RCC 7860 (cell line): ENCODE measurements at regions not wholly inside any gene's neighbourhood (a gene's known extent, or its start where the extent isn't known, plus 50 kb on each side); places are given as distances from the start of the nearest gene placed in this dataset.
"Not testable (repeated sequence)": the region's sequence is repeated elsewhere in the genome, so short reads cannot be mapped to it uniquely, and the experiment has no call there.

Source experiments
- DNase-seq: peaks from one replicate; pipeline ENCODE4 v3.0.0-alpha.2; 2015; ENCODE audit warnings: low spot score
- FAIRE-seq: peaks from 2 replicates; lab custom pipeline; 2012; peaks lifted over from hg19 to GRCh38; lab: Jason Lieb, UNC

DNA sequence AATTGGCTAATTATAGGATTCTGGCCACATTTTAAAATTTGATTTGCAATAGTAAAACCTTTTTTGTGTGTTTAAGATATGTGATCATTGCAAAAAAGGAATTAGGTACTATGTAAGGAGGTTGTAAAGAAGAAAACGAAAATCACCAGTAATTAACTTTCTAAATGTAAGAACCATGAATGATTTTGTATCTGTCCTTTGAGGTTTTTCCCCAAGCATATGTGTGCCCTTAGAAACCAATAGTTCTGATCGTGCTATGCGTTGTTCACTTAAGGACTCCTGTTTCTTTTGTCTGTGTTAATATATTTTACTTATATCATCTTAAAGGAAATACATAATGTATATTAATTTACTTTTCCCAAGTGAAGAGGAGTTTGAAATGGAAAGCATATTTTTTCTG is 410.2 kb downstream of the PSAT1 start:
- FAIRE-seq (no peak), DNase-seq (no peak)

DNA sequence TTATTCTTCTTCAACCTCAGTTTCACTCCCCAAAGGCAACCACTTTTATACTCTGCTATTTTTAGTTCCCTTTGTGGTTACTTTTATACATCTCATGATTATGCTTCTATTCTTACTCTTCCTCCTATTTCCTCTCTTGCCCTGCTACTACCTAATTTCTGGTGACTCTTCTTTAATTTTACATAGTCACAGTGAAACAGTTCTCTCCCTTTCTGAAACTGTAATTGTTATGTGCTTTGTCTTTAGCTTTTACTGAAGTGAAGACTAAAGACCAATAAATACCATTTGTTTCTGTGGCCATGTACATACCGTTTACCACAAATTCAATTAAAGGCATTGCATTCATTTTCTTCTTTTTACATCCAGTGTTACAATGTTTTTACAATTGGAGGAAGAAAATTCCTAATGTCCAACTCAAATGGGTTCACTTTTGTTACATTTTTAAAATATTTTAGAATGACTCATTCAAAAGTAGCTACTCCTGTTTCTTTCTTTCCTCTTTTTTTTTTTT is 410.6 kb downstream of the PSAT1 start:
- FAIRE-seq = peak; percentile 81
- peak; percentile 36 for DNase-seq

GRCh38 chr9:78712903-78713613 is 416.1 kb downstream of the PSAT1 start:
- no peak for DNase-seq
- no peak for FAIRE-seq

DNA sequence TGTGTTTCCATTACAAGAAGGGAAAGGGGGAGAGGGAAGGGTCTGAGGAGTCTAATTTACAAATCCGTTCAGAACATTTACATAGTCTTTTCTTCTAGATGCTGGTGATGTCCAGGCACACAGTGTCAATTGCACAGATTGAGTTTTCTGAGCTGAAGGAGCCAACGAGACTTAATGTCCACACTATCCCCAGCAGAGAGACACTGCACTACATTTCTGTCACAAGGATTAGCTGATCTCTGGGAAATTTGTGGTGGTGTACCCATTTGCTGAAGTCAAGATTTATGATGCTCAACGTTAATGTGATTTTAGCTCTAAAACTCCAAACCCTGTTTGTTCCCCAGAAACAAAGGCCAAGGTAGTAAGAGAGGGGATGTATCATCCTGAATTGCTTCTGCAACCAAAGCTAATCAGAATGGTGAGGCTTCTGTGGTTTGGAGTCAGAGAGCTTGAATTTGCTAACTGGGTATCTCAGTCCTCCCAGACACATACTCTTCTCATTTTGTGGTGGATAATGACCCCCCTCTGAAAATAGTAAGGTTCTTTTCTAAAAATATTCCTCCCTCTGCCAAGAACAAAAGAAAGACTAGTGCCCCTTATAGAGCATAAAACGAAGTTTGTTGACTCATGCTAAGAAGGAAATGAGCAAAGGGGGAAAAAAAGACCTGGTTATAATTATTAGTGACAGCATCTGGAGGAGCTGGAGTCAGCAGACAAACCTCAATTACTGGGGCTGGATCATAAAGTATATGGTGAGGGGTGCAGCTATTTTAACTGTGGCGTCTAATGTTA is 416.9 kb downstream of the PSAT1 start:
- FAIRE-seq (no peak), DNase-seq (no peak)

GRCh38 chr9:78714576-78714975 is 417.7 kb downstream of the PSAT1 start:
- no peak for FAIRE-seq
- DNase-seq = no peak

- FAIRE-seq, DNase-seq: not testable (repeated sequence)
These were observed 422.1 kb downstream of the PSAT1 start for GRCh38 chr9:78719029-78719428.

- FAIRE-seq (no peak), DNase-seq (no peak)
These were observed 428.0 kb downstream of the PSAT1 start for GRCh38 chr9:78724896-78725295.

GRCh38 chr9:78725503-78725902 is 428.6 kb downstream of the PSAT1 start:
- DNase-seq (no peak), FAIRE-seq (no peak)

- DNase-seq = no peak
- FAIRE-seq = no peak
These were observed 448.4 kb downstream of the PSAT1 start for GRCh38 chr9:78745331-78745730.

DNA sequence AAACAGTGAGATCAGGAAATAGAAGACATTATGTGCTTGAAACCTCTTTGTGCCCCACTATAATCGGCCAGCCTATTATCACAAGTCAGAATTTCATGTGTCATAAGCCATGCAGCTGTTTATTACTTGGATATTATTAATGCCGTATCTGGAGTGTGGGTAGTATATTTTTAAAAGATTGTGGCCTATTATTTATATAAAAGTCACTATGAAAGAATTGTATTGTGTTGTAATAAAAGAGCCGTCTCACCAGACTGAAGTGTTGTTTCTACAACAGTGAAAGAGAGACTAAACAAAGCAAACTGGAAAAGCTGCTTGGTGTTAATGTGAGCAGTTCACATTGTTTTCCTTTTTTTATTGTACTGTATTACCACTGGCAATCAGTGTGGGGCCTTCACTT is 449.1 kb downstream of the PSAT1 start:
- DNase-seq (no peak), FAIRE-seq (no peak)

DNA sequence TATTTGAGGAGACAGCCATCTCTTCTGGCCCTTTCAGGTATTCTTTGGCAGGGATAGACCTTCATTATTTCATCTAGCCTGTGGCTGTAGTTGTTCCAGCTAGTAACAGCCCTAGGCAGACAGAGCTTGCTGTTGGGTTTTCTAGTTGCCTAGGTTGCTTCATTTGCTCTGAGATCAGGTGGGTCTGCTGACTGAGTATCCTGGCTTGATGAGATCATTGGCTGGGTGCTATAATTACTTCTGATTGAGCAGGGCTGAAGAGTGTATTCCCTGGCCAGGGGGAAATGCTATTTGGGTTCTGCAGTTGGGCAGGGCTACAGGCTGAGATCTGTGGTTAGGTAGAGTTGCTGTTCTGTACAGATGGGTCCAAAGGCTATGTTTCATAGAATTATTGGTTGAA is 456.1 kb downstream of the PSAT1 start:
- no peak for FAIRE-seq
- DNase-seq = no peak

DNA sequence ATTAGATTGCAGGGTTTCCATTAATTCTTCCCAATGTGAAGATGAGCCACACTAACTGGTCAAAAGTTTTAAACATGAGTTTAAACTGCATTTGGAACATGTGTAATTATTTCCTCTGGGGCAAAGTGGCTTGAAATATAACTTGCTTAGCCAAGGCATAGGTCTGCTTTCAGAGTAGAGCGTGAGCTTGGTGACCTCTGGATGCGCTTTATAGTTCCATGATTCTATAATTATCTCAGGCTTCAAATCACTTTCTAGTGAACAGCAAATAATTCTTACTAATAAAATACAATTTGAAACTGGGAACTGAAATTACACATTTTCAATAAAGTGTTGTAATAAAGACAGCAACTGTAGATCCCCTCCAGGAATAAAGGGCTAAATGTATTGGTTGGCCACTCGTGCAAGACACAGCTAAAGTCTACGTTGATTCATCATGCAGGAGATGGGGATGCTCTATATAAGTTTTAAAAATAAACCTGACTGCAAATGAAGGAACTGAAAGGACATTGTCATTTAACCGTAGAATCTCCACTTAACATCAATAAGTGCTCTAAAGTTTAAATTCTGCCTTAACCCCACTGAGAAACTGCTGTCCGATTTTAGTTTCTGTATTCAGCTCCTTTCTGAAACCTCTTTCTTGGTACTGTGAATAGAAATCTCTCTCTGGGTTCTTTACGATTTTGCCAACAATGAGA is 460.0 kb downstream of the PSAT1 start:
- FAIRE-seq (no peak), DNase-seq (no peak)

GRCh38 chr9:78763424-78763823 is 466.5 kb downstream of the PSAT1 start:
- peak; percentile 25 for FAIRE-seq
- no peak for DNase-seq

DNA sequence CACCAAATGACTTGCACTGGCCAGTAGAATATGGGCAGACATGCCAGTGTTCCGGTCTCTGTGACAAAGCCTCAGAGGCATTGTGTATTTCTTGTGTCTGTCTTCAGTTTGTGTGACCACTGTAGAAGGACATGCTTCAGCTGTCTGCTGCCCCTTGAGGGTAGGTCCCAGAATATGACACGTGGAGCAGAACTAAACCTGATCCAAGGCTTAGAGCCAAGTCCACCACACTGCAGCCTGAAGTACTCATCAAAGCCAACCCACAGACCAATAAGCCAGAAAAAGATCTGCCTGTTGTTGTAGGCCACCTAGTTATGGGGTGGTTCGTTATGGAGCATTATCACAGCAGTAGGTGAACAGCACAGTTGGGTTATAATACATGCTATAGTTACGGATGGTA is 468.9 kb downstream of the PSAT1 start:
- no peak for DNase-seq
- FAIRE-seq = no peak

GRCh38 chr9:78767490-78767889 is 470.6 kb downstream of the PSAT1 start:
- DNase-seq (no peak), FAIRE-seq (no peak)

DNA sequence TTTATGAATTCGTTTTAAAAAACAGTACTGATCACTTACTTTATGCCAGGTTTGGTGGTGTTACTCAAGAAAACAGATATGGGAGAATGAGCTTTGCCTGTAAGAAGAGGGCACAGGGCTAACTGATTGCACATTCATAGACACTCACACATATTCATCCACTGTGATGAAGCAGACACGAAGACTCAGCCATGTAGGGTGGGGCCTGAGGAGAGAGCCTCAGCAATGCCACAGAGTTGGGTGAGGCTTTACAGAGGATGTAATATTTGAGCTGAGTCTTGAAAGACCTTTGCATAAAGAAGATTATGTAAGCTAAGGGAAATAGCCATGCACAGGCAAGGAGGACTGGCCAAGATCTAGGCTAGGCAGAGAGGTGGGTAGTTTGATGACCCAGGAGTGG is 472.8 kb downstream of the PSAT1 start:
- FAIRE-seq (no peak), DNase-seq (no peak)

- FAIRE-seq (no peak), DNase-seq (no peak)
These were observed 478.3 kb downstream of the PSAT1 start for GRCh38 chr9:78775211-78775610.

DNA sequence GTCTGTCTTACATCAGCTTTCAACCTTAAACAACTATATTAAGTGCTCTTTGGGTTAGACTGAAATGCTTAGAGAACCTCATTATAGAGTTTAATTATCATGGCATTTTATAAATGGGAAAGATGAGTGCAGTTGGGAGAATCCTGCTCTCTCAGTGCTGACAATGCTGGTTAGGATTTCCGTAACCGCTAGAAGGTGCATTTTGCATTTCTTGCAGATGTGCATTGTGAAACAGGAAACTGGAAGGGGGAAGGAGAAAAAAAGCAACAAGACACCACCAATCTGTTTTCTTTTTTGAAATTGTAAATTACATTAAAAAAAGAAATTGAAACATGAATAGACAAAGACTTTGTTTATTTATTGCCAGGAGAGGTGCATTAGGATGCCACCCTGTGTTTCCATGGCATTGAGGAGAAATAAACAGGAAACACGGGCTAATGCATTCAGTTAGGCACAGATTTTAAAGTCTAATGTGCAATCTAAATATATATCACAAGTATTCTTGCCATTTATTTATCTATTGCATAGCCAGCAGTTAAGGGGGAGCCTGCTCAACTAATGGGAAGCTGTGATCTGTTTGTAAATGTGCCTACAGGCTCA is 478.9 kb downstream of the PSAT1 start:
- no peak for DNase-seq
- FAIRE-seq = no peak

GRCh38 chr9:78777747-78778146 is 480.8 kb downstream of the PSAT1 start:
- DNase-seq (no peak), FAIRE-seq (no peak)

GRCh38 chr9:78778318-78778717 is 481.4 kb downstream of the PSAT1 start:
- no peak for FAIRE-seq
- DNase-seq = no peak

- FAIRE-seq (peak; percentile 92), DNase-seq (peak; percentile 55)
These were observed 482.0 kb downstream of the PSAT1 start for GRCh38 chr9:78778861-78779374.
